CD4-positive, alpha-beta memory T cell (primary cell): ENCODE measurements at regions not wholly inside any gene's neighbourhood (a gene's known extent, or its start where the extent isn't known, plus 50 kb on each side); places are given as distances from the start of the nearest gene placed in this dataset.

Source experiments
- CTCF ChIA-PET: fragments of 350-600 bp; sonication (Branson Sonifier 250); formaldehyde crosslinking; loops from one replicate; lab custom pipeline; 2021; ENCODE audit warnings: inconsistent platforms; ENCODE audit not compliant: partially characterized antibody; lab: Charles Lee
- POLR2A ChIA-PET: fragments of 350-600 bp; sonication (Branson Sonifier 250); formaldehyde crosslinking; loops from one replicate; lab custom pipeline; 2021; ENCODE audit not compliant: partially characterized antibody; lab: Charles Lee
- DNase-seq, 5 donors: peaks; one replicate each; pipeline versions ENCODE4 v3.0.0 to v3.0.0-alpha.2; 2020 to 2022; ENCODE audit warnings: mixed read lengths in 1 of 5
- H3K27ac ChIP-seq: one replicate; pipeline ENCODE4 v1.7.0; 2013; ENCODE audit warnings: low read depth, low read length
- H3K27me3 ChIP-seq: 2 replicates; pipeline ENCODE4 v1.7.0; 2013; ENCODE audit warnings: mild to moderate bottlenecking, low read length, moderate library complexity; ENCODE audit not compliant: insufficient read depth
- H3K36me3 ChIP-seq: 2 replicates; pipeline ENCODE4 v1.7.0; 2013; ENCODE audit warnings: mild to moderate bottlenecking, low read length, moderate library complexity; ENCODE audit not compliant: insufficient read depth
- H3K4me1 ChIP-seq: 2 replicates; pipeline ENCODE4 v1.7.0; 2013; ENCODE audit warnings: mild to moderate bottlenecking, low read length, moderate library complexity; ENCODE audit not compliant: insufficient read depth
- H3K4me3 ChIP-seq, 2 donors: one replicate each; pipeline ENCODE4 v1.7.0; 2013; ENCODE audit warnings: low read length in 2 of 2, mild to moderate bottlenecking in 1 of 2
- H3K9me3 ChIP-seq, 2 donors: one replicate each; pipeline ENCODE4 v1.7.0; 2013; ENCODE audit warnings: low read length in 2 of 2, control low read depth in 1 of 2; ENCODE audit not compliant: control insufficient read depth in 1 of 2
- H3K27ac Mint-ChIP-seq, 7 donors: one replicate each; pipeline ENCODE4 v1.8.0; 2020 to 2021; ENCODE audit warnings: mixed read lengths in 7 of 7, mild to moderate bottlenecking in 6 of 7, inconsistent platforms in 3 of 7, moderate library complexity in 3 of 7
- H3K27me3 Mint-ChIP-seq, 2 donors: one replicate each; pipeline ENCODE4 v1.8.0; 2020 to 2021; ENCODE audit warnings: mixed read lengths in 2 of 2
- H3K36me3 Mint-ChIP-seq, 2 donors: one replicate each; pipeline ENCODE4 v1.8.0; 2020 to 2021; ENCODE audit warnings: mixed read lengths in 2 of 2, inconsistent platforms in 1 of 2, mild to moderate bottlenecking in 1 of 2
- H3K4me1 Mint-ChIP-seq, 4 donors: one replicate each; pipeline ENCODE4 v1.8.0; 2020 to 2021; ENCODE audit warnings: mixed read lengths in 4 of 4, mild to moderate bottlenecking in 1 of 4
- H3K4me3 Mint-ChIP-seq, 8 donors: one replicate each; pipeline ENCODE4 v1.8.0; 2020 to 2021; ENCODE audit warnings: mixed read lengths in 8 of 8, mild to moderate bottlenecking in 7 of 8, moderate library complexity in 6 of 8, inconsistent platforms in 3 of 8
- H3K9me3 Mint-ChIP-seq, 8 donors: one replicate each; pipeline ENCODE4 v1.8.0; 2020 to 2021; ENCODE audit warnings: mixed read lengths in 8 of 8, mild to moderate bottlenecking in 5 of 8, inconsistent platforms in 3 of 8, moderate library complexity in 1 of 8
- intact Hi-C: fragments of 100-400 bp; cut with micrococcal nuclease; formaldehyde crosslinking; loops from one replicate; pipeline ENCODE4 v1.15.1; 2023

GRCh38 chr11:21895686-21896085 is 297.2 kb upstream of the ANO5 start:
- ChIA-PET CTCF (no interaction called here), POLR2A (no interaction called here)
- intact Hi-C loops: no loop called here
- H3K4me1 ChIP-seq: no peaks in the 10 kb centered on the region
- no peaks in the 10 kb centered on the region for H3K27me3 Mint-ChIP-seq
- DNase-seq: no peak
- no peaks in the 10 kb centered on the region for H3K9me3 ChIP-seq
- H3K27me3 ChIP-seq: no peaks in the 10 kb centered on the region
- no peak overlapping the region for H3K4me3 ChIP-seq
- H3K9me3 Mint-ChIP-seq: peaks cover 0 to 13% (median 5%) of the 10 kb centered on the region in 8 donors
- no peaks in the 10 kb centered on the region for H3K36me3 ChIP-seq
- no peak overlapping the region for H3K27ac ChIP-seq
- no peak overlapping the region for H3K27ac Mint-ChIP-seq
- no peak overlapping the region for H3K4me3 Mint-ChIP-seq
- H3K4me1 Mint-ChIP-seq: no peaks in the 10 kb centered on the region
- no peaks in the 10 kb centered on the region for H3K36me3 Mint-ChIP-seq

- Histone ChIP-seq H3K9me3 (no peaks in the 10 kb centered on the region), H3K4me3 (no peak overlapping the region), H3K27ac (no peak overlapping the region), H3K27me3 (no peaks in the 10 kb centered on the region), H3K4me1 (no peaks in the 10 kb centered on the region), H3K36me3 (no peaks in the 10 kb centered on the region)
- no peak overlapping the region for H3K4me3 Mint-ChIP-seq
- no peak for DNase-seq
- no peaks in the 10 kb centered on the region for H3K4me1 Mint-ChIP-seq
- POLR2A ChIA-PET: no interaction called here
- intact Hi-C loops: no loop called here
- H3K9me3 Mint-ChIP-seq: peaks cover 0 to 13% (median 5%) of the 10 kb centered on the region in 8 donors
- no peaks in the 10 kb centered on the region for H3K27me3 Mint-ChIP-seq
- CTCF ChIA-PET: no interaction called here
- H3K27ac Mint-ChIP-seq: no peak overlapping the region
- H3K36me3 Mint-ChIP-seq: no peaks in the 10 kb centered on the region
These were observed 296.7 kb upstream of the ANO5 start for GRCh38 chr11:21896216-21896615.

- no peak overlapping the region for H3K4me3 ChIP-seq
- H3K9me3 Mint-ChIP-seq: peaks cover 0 to 12% (median 5%) of the 10 kb centered on the region in 8 donors
- H3K4me3 Mint-ChIP-seq: no peak overlapping the region
- no peak overlapping the region for H3K27ac ChIP-seq
- H3K36me3 ChIP-seq: no peaks in the 10 kb centered on the region
- ChIA-PET POLR2A (no interaction called here), CTCF (no interaction called here)
- intact Hi-C loops: no loop called here
- no peak for DNase-seq
- no peaks in the 10 kb centered on the region for H3K4me1 ChIP-seq
- no peaks in the 10 kb centered on the region for H3K27me3 Mint-ChIP-seq
- H3K27me3 ChIP-seq: no peaks in the 10 kb centered on the region
- no peaks in the 10 kb centered on the region for H3K36me3 Mint-ChIP-seq
- H3K4me1 Mint-ChIP-seq: no peaks in the 10 kb centered on the region
- H3K27ac Mint-ChIP-seq: no peak overlapping the region
- H3K9me3 ChIP-seq: no peaks in the 10 kb centered on the region
These were observed 295.9 kb upstream of the ANO5 start for GRCh38 chr11:21896746-21897602.

- H3K4me1 ChIP-seq: no peaks in the 10 kb centered on the region
- no peaks in the 10 kb centered on the region for H3K27me3 ChIP-seq
- no peak overlapping the region for H3K4me3 Mint-ChIP-seq
- no peak overlapping the region for H3K4me3 ChIP-seq
- POLR2A ChIA-PET: no interaction called here
- H3K27me3 Mint-ChIP-seq: no peaks in the 10 kb centered on the region
- H3K27ac Mint-ChIP-seq: no peak overlapping the region
- intact Hi-C loops: no loop called here
- no peaks in the 10 kb centered on the region for H3K36me3 ChIP-seq
- H3K9me3 ChIP-seq: no peaks in the 10 kb centered on the region
- H3K9me3 Mint-ChIP-seq: peaks cover 3 to 10% (median 5%) of the 10 kb centered on the region in 8 donors
- no peaks in the 10 kb centered on the region for H3K36me3 Mint-ChIP-seq
- H3K4me1 Mint-ChIP-seq: no peaks in the 10 kb centered on the region
- H3K27ac ChIP-seq: no peak overlapping the region
- no peak for DNase-seq
- CTCF ChIA-PET: no interaction called here
These were observed 295.1 kb upstream of the ANO5 start for GRCh38 chr11:21897752-21898151.

- intact Hi-C loops: no loop called here
- Mint-ChIP-seq H3K4me3 (no peak overlapping the region), H3K4me1 (no peaks in the 10 kb centered on the region), H3K36me3 (no peaks in the 10 kb centered on the region), H3K9me3 (peaks cover 0 to 14% (median 7%) of the 10 kb centered on the region in 8 donors), H3K27ac (no peak overlapping the region), H3K27me3 (no peaks in the 10 kb centered on the region)
- Histone ChIP-seq H3K36me3 (no peaks in the 10 kb centered on the region), H3K4me3 (no peak overlapping the region), H3K4me1 (no peaks in the 10 kb centered on the region), H3K27ac (no peak overlapping the region), H3K9me3 (no peaks in the 10 kb centered on the region), H3K27me3 (no peaks in the 10 kb centered on the region)
- ChIA-PET POLR2A (no interaction called here), CTCF (no interaction called here)
- no peak for DNase-seq
These were observed 284.7 kb upstream of the ANO5 start for GRCh38 chr11:21908211-21908610.

- intact Hi-C loops: no loop called here
- Mint-ChIP-seq H3K36me3 (no peaks in the 10 kb centered on the region), H3K4me3 (no peak overlapping the region), H3K27ac (no peak overlapping the region), H3K9me3 (peaks cover 0 to 14% (median 9%) of the 10 kb centered on the region in 8 donors), H3K4me1 (no peaks in the 10 kb centered on the region), H3K27me3 (no peaks in the 10 kb centered on the region)
- Histone ChIP-seq H3K36me3 (no peaks in the 10 kb centered on the region), H3K27ac (no peak overlapping the region), H3K4me3 (no peak overlapping the region), H3K27me3 (no peaks in the 10 kb centered on the region), H3K4me1 (no peaks in the 10 kb centered on the region), H3K9me3 (no peaks in the 10 kb centered on the region)
- DNase-seq: no peak
- POLR2A ChIA-PET: no interaction called here
- CTCF ChIA-PET: no interaction called here
These were observed 283.7 kb upstream of the ANO5 start for GRCh38 chr11:21909145-21909544.

- intact Hi-C loops: no loop called here
- DNase-seq: no peak
- Mint-ChIP-seq H3K27me3 (no peaks in the 10 kb centered on the region), H3K27ac (no peak overlapping the region), H3K4me3 (no peak overlapping the region), H3K9me3 (peaks cover 0 to 19% (median 11%) of the 10 kb centered on the region in 8 donors), H3K36me3 (no peaks in the 10 kb centered on the region), H3K4me1 (no peaks in the 10 kb centered on the region)
- Histone ChIP-seq H3K27ac (no peak overlapping the region), H3K4me3 (no peak overlapping the region), H3K27me3 (no peaks in the 10 kb centered on the region), H3K9me3 (no peaks in the 10 kb centered on the region), H3K4me1 (no peaks in the 10 kb centered on the region), H3K36me3 (no peaks in the 10 kb centered on the region)
- CTCF ChIA-PET: no interaction called here
- POLR2A ChIA-PET: no interaction called here
These were observed 281.8 kb upstream of the ANO5 start for GRCh38 chr11:21911061-21911460.
